ENCODE measurements at regions not wholly inside any gene's neighbourhood (a gene's known extent, or its start where the extent isn't known, plus 50 kb on each side); places are given as distances from the start of the nearest gene placed in this dataset.
A peak's percentile ranks its signal among the peaks of the same experiment; 100 is the strongest.

DNA sequence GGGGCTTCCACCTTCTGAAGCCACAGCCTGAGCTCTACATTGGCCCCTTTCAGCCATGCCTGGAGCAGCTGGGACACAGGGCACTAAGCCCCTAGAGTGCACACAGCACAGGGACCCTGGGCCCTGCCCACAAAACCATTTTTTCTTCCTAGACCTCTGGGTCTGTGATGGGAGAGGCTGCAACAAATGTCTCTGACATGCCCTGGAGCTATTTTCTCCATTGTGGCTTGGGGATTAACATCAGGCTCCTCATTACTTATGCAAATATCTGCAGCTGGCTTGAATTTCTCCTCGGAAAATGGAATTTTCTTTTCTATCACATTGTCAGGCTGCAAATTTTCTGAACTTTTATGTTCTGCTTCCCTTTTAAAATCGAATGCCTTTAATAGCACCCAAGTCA, 795.7 kb downstream of the LTN1 start:
- TF ChIP-seq, protein P1, sequence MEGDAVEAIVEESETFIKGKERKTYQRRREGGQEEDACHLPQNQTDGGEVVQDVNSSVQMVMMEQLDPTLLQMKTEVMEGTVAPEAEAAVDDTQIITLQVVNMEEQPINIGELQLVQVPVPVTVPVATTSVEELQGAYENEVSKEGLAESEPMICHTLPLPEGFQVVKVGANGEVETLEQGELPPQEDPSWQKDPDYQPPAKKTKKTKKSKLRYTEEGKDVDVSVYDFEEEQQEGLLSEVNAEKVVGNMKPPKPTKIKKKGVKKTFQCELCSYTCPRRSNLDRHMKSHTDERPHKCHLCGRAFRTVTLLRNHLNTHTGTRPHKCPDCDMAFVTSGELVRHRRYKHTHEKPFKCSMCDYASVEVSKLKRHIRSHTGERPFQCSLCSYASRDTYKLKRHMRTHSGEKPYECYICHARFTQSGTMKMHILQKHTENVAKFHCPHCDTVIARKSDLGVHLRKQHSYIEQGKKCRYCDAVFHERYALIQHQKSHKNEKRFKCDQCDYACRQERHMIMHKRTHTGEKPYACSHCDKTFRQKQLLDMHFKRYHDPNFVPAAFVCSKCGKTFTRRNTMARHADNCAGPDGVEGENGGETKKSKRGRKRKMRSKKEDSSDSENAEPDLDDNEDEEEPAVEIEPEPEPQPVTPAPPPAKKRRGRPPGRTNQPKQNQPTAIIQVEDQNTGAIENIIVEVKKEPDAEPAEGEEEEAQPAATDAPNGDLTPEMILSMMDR (IDR thresholded peaks at IDR 0.05; ENCODE audit: low read depth, low read length) = no peak
- TF ChIP-seq POLR2A (IDR thresholded peaks at IDR 0.05; ENCODE audit: extremely low read depth, insufficient read length) (no peak), MYC (IDR thresholded peaks at IDR 0.05; ENCODE audit: low read depth, low read length) (no peak)
- TF ChIP-seq, protein P2, sequence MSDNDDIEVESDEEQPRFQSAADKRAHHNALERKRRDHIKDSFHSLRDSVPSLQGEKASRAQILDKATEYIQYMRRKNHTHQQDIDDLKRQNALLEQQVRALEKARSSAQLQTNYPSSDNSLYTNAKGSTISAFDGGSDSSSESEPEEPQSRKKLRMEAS (IDR thresholded peaks at IDR 0.05; ENCODE audit: low read depth, low read length) = no peak
- no peak overlapping the region for H3K4me3 ChIP-seq (ENCODE audit: low read depth, low read length)
- DNase-seq (ENCODE audit: low read depth) = no peak

DNA sequence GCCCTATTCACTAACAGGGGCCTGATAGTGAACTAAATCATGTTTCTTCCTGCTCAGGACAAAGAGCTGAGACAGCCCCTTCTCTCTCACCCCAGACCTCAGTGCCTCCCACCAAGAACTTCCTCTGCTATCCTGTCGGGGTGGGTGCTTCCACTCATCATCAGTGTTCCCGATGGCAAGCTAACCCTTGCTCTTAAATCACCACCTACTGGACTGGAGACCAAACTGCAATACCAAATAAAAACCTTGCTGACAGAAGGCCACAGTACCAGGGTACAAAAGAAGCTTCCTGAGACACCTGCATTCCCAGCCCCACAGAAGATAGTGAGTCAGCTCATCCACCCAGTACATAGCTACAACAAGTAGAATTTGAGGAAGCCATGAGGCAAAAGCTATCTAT, 799.5 kb downstream of the LTN1 start:
- peak; percentile 3 for DNase-seq (ENCODE audit: low read depth)
- TF ChIP-seq MYC (IDR thresholded peaks at IDR 0.05; ENCODE audit: low read depth, low read length) (no peak), POLR2A (IDR thresholded peaks at IDR 0.05; ENCODE audit: extremely low read depth, insufficient read length) (no peak)
- TF ChIP-seq, protein P1 (IDR thresholded peaks at IDR 0.05; ENCODE audit: low read depth, low read length) = no peak
- TF ChIP-seq, protein P2 (IDR thresholded peaks at IDR 0.05; ENCODE audit: low read depth, low read length) = no peak

DNA sequence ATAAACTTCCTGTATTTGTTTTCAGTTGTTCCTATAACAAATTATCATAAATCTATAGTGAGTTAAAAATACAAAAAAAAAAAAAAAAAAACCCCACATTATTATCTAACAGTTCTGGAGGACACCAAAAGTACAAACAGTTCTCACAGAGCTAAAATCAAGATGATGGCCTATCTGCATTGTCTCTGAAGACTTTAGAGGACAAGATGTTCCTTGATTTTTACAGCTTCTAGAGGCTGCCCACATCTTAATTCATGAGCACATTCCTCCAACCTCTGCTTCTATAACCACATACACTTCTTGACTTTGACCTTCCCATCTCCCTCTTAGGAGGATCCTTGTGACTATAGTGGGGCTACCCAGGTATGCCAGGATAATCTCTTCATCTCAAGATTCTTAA, 806.1 kb downstream of the LTN1 start:
- DNase-seq (ENCODE audit: low read depth) = no peak
- no peak overlapping the region for H3K4me3 ChIP-seq (ENCODE audit: low read depth, low read length)
- TF ChIP-seq MYC (IDR thresholded peaks at IDR 0.05; ENCODE audit: low read depth, low read length) (no peak), POLR2A (IDR thresholded peaks at IDR 0.05; ENCODE audit: extremely low read depth, insufficient read length) (no peak)
- TF ChIP-seq, protein P1 (IDR thresholded peaks at IDR 0.05; ENCODE audit: low read depth, low read length) = no peak
- TF ChIP-seq, protein P2 (IDR thresholded peaks at IDR 0.05; ENCODE audit: low read depth, low read length) = no peak

More for the DNA sequence above, 799.5 kb downstream of the LTN1 start:
- H3K4me3 ChIP-seq (ENCODE audit: low read depth, low read length) = no peak overlapping the region

DNA sequence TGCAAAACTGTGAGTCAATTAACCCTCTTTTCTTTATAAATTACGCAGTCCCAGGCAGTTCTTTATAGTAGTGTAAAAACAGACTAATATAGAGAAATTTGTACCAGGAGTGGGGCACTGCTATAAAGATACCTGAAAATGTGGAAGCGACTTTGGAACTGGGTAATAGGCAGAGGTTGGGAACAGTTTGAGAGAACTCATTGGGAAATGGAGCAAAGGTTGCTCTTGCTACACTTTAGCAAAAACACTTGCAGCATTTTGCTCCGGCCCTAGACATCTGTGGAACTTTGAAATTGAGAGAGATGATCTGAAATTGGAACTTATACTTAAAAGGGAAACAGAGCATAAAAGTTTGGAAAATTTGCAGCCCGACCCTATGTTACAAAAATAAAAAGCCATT, 810.9 kb downstream of the LTN1 start:
- TF ChIP-seq MYC (IDR thresholded peaks at IDR 0.05; ENCODE audit: low read depth, low read length) (no peak), POLR2A (IDR thresholded peaks at IDR 0.05; ENCODE audit: extremely low read depth, insufficient read length) (no peak)
- TF ChIP-seq, protein P1 (IDR thresholded peaks at IDR 0.05; ENCODE audit: low read depth, low read length) = no peak
- TF ChIP-seq, protein P2 (IDR thresholded peaks at IDR 0.05; ENCODE audit: low read depth, low read length) = no peak
- no peak overlapping the region for H3K4me3 ChIP-seq (ENCODE audit: low read depth, low read length)
- no peak for DNase-seq (ENCODE audit: low read depth)

DNA sequence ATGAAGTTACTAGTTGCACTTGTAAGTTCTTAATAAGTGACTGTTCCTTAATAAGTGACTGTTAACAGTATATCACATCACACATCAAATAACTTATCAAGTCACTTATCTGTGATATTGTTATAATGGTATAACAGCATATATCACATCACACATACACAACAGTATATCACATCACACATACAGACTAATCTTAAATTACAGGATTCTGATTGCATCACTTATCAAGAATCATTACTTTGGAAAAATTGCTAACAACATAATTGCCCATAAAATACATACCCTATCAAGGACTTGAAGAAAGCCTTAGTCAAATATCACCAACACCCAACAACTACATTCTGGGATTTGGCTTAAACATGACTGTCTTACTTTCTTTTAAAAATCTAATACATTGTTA, 813.5 kb downstream of the LTN1 start:
- H3K4me3 ChIP-seq (ENCODE audit: low read depth, low read length) = no peak overlapping the region
- no peak for TF ChIP-seq MYC (IDR thresholded peaks at IDR 0.05; ENCODE audit: low read depth, low read length)
- TF ChIP-seq, protein P2 (IDR thresholded peaks at IDR 0.05; ENCODE audit: low read depth, low read length) = no peak
- no peak for TF ChIP-seq POLR2A (IDR thresholded peaks at IDR 0.05; ENCODE audit: extremely low read depth, insufficient read length)
- TF ChIP-seq, protein P1 (IDR thresholded peaks at IDR 0.05; ENCODE audit: low read depth, low read length) = no peak
- no peak for DNase-seq (ENCODE audit: low read depth)

DNA sequence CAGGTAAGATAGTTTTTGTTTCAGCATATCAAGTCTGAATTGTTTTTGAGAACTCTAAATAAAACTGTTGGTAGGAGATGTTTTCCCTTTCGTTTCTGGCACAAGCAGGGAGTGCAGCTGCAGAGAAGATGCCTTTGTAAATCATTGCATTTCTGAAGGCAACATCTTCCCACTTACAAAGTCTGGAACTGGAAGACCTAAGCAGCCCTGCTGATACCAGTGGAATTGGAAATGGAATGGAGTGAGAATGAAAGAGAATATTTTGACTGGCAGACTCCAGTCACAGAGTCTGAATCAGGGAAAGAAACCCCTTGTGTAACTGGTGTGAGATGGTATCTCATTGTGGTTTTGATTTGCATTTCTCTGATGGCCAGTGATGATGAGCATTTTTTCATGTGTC, 815.6 kb downstream of the LTN1 start:
- TF ChIP-seq POLR2A (IDR thresholded peaks at IDR 0.05; ENCODE audit: extremely low read depth, insufficient read length) = no peak
- TF ChIP-seq, protein P1 (IDR thresholded peaks at IDR 0.05; ENCODE audit: low read depth, low read length) = no peak
- TF ChIP-seq, protein P2 (IDR thresholded peaks at IDR 0.05; ENCODE audit: low read depth, low read length) = no peak
- no peak for TF ChIP-seq MYC (IDR thresholded peaks at IDR 0.05; ENCODE audit: low read depth, low read length)
- no peak overlapping the region for H3K4me3 ChIP-seq (ENCODE audit: low read depth, low read length)
- no peak for DNase-seq (ENCODE audit: low read depth)

Data from NB4 (cell line).